ENCODE measurements at regions not wholly inside any gene's neighbourhood (a gene's known extent, or its start where the extent isn't known, plus 50 kb on each side); places are given as distances from the start of the nearest gene placed in this dataset.
A peak's percentile ranks its signal among the peaks of the same experiment; 100 is the strongest.
"Not testable (repeated sequence)": the region's sequence is repeated elsewhere in the genome, so short reads cannot be mapped to it uniquely, and the experiment has no call there.

DNA sequence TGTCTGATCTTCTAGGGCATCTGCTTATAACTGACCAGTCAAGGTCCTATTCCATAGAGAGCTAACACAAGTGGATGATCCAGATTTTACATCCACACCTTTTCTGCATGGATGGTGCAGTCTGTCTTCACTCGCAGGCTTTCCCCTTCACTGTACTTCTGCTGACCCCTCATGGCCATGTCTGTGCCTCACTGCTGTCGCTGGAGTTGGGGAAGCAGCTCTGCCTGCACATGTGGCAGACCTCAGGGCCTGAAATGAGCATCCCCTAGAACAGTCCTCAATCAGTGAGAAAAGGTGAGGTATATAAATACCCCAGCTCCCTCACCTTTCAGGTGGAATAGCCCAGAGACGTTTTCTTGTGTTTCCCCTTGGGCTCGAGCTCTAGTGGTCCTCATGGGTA, 233.8 kb downstream of the ANKRD36B start:
- Histone ChIP-seq H3K27ac (no peak overlapping the region), H3K36me3 (no peaks in the 10 kb centered on the region), H3K4me3 (no peak overlapping the region), H3K9me3 (no peaks in the 10 kb centered on the region), H3K27me3 (peaks cover 24% of the 10 kb centered on the region), H3K4me1 (no peaks in the 10 kb centered on the region)
- WGBS = 82% methylated on average over 4 of the region's 4 CpGs
- TF ChIP-seq EP300 (IDR thresholded peaks at IDR 0.05) = no peak
- no peak for TF ChIP-seq POLR2A (IDR thresholded peaks at IDR 0.05)
- no peak for TF ChIP-seq POLR2AphosphoS5 (IDR thresholded peaks at IDR 0.05)
- TF ChIP-seq, protein P1, sequence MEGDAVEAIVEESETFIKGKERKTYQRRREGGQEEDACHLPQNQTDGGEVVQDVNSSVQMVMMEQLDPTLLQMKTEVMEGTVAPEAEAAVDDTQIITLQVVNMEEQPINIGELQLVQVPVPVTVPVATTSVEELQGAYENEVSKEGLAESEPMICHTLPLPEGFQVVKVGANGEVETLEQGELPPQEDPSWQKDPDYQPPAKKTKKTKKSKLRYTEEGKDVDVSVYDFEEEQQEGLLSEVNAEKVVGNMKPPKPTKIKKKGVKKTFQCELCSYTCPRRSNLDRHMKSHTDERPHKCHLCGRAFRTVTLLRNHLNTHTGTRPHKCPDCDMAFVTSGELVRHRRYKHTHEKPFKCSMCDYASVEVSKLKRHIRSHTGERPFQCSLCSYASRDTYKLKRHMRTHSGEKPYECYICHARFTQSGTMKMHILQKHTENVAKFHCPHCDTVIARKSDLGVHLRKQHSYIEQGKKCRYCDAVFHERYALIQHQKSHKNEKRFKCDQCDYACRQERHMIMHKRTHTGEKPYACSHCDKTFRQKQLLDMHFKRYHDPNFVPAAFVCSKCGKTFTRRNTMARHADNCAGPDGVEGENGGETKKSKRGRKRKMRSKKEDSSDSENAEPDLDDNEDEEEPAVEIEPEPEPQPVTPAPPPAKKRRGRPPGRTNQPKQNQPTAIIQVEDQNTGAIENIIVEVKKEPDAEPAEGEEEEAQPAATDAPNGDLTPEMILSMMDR (IDR thresholded peaks at IDR 0.05) = no peak
- DNase-seq (ENCODE audit: low spot score in 2 of 2) = peak in 1 of 2 donors; percentile 2

DNA sequence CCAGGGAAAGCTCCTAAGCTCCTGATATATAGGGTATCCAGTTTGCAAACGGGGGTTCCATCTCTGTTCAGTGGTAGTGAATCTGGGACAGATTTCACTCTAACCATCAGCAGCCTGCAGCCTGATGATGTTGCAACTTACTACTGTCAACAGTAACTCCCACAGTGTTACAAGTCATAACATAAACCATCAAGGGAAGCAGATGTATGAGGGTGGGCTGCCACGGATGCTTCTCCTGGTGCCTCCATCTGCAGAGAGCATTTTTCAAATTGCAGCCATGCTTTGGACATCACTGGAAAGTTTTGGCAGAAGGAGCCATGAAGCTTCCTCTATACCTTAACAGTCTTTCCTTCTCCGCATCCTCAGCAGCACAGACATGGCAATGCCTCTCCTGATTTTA, 234.5 kb downstream of the ANKRD36B start:
- WGBS = 50% methylated on average over 3 of the region's 3 CpGs
- no peaks in the 10 kb centered on the region for H3K4me1 ChIP-seq
- H3K27me3 ChIP-seq = peaks cover 24% of the 10 kb centered on the region
- H3K9me3 ChIP-seq = no peaks in the 10 kb centered on the region
- H3K4me3 ChIP-seq = no peak overlapping the region
- no peak for TF ChIP-seq POLR2A (IDR thresholded peaks at IDR 0.05)
- TF ChIP-seq, protein P1 (IDR thresholded peaks at IDR 0.05) = no peak
- TF ChIP-seq EP300 (IDR thresholded peaks at IDR 0.05) = no peak
- no peak for TF ChIP-seq POLR2AphosphoS5 (IDR thresholded peaks at IDR 0.05)
- H3K27ac ChIP-seq = no peak overlapping the region
- DNase-seq (ENCODE audit: low spot score in 2 of 2) = peak in 1 of 2 donors; percentile 5
- H3K36me3 ChIP-seq = no peaks in the 10 kb centered on the region

DNA sequence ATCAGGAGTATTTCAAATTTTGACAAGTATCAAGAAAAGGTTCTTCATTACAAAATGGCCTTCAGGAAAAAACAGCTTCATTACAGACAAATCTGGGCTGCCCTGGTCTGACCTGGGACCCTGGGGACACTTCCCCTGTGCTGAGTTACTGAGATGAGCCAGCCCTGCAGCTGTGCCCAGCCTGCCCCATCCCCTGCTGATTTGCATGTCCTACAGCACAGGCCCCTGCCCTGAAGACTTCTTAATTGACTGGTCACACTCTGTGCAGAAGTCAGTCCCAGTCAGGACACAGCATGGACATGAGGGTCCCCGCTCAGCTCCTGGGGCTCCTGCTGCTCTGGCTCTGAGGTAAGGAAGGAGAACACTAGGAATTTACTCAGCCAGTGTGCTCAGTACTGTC, 235.1 kb downstream of the ANKRD36B start:
- peaks cover 24% of the 10 kb centered on the region for H3K27me3 ChIP-seq
- no peaks in the 10 kb centered on the region for H3K9me3 ChIP-seq
- 88% methylated on average over 1 of the region's 1 CpG for WGBS
- H3K36me3 ChIP-seq = no peaks in the 10 kb centered on the region
- peak in 1 of 2 donors; percentile 18 for DNase-seq (ENCODE audit: low spot score in 2 of 2)
- TF ChIP-seq POLR2AphosphoS5 (IDR thresholded peaks at IDR 0.05) (no peak), POLR2A (IDR thresholded peaks at IDR 0.05) (no peak), EP300 (IDR thresholded peaks at IDR 0.05) (no peak)
- TF ChIP-seq, protein P1 (IDR thresholded peaks at IDR 0.05) = no peak
- H3K4me3 ChIP-seq = no peak overlapping the region
- no peaks in the 10 kb centered on the region for H3K4me1 ChIP-seq
- H3K27ac ChIP-seq = no peak overlapping the region

DNA sequence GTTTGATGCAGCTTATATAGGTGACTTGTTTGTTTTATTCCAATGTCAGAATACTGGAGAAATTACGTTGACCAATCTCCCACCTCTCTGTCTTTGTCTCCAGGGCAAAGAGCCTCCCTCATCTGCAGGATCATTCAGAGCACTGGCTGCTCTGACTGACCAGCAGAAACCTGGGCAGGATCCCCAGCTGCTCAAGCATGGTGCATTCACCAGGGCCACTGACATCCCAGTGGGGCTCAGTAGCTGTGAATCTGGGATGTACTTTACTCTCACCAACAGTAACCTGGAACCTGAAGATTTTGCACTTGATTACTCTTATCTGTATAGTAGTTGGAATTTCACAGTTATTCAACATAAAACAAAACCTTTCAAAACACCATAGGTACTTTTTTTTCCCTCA, 235.9 kb downstream of the ANKRD36 start:
- no peak for DNase-seq (ENCODE audit: low spot score in 2 of 2)
- 71% methylated on average over 1 of the region's 1 CpG for WGBS
- TF ChIP-seq EP300 (IDR thresholded peaks at IDR 0.05) (no peak), POLR2AphosphoS5 (IDR thresholded peaks at IDR 0.05) (no peak), POLR2A (IDR thresholded peaks at IDR 0.05) (no peak)
- TF ChIP-seq, protein P1 (IDR thresholded peaks at IDR 0.05) = no peak
- Histone ChIP-seq H3K27me3 (peaks cover 5% of the 10 kb centered on the region), H3K27ac (no peak overlapping the region), H3K36me3 (no peaks in the 10 kb centered on the region), H3K9me3 (no peaks in the 10 kb centered on the region), H3K4me3 (no peak overlapping the region), H3K4me1 (no peaks in the 10 kb centered on the region)

DNA sequence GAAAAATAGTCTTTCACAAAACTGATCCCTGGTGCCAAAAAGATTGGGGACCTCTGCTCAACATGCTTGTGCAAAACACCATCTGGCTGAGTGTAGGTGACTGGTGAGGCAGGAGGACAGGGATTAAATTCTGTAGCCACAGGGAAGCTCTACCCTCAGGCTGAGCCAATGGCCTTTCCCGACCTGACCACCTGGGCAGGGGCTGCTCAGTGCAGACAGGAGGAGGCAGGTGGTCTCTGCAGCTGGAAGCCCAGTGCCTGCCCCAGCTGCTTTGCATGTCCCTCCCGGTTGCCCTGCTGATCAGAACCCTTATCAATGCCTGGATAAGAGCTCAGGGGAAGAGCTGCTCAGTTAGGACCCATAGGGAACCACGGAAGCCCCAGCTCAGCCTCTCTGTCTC, 235.3 kb downstream of the ANKRD36 start:
- Histone ChIP-seq H3K4me1 (no peaks in the 10 kb centered on the region), H3K27ac (no peak overlapping the region), H3K4me3 (no peak overlapping the region), H3K9me3 (no peaks in the 10 kb centered on the region), H3K27me3 (peaks cover under 1% of the 10 kb centered on the region), H3K36me3 (no peaks in the 10 kb centered on the region)
- no peak for DNase-seq (ENCODE audit: low spot score in 2 of 2)
- WGBS = 60% methylated on average over 1 of the region's 3 CpGs
- TF ChIP-seq, protein P1 (IDR thresholded peaks at IDR 0.05) = no peak
- TF ChIP-seq POLR2A (IDR thresholded peaks at IDR 0.05) (no peak), EP300 (IDR thresholded peaks at IDR 0.05) (no peak), POLR2AphosphoS5 (IDR thresholded peaks at IDR 0.05) (no peak)

DNA sequence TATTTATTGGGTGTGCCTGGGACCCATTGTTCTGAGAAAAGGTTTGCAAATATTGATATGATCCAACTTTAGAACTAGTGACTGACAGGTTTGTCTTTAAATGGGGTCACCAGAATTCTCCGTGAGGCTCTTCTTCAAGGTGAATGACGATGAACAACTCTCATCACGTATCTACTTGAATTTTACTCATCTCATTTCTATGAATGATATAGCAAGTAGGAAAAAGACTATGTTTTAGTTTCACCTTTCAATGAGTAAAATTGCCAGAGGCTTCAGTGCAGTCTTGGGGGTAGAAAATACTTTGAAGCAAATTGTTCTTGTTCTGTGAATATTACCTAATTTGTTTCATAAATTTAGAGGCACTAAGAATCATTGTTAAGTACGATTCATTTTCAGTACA, 232.0 kb downstream of the ANKRD36 start:
- H3K36me3 ChIP-seq; H3K4me1 ChIP-seq; DNase-seq (ENCODE audit: low spot score in 2 of 2); H3K4me3 ChIP-seq; H3K27me3 ChIP-seq; H3K9me3 ChIP-seq; H3K27ac ChIP-seq: not testable (repeated sequence)
- WGBS = no CpG with 5 or more reads among the region's 4 CpGs

DNA sequence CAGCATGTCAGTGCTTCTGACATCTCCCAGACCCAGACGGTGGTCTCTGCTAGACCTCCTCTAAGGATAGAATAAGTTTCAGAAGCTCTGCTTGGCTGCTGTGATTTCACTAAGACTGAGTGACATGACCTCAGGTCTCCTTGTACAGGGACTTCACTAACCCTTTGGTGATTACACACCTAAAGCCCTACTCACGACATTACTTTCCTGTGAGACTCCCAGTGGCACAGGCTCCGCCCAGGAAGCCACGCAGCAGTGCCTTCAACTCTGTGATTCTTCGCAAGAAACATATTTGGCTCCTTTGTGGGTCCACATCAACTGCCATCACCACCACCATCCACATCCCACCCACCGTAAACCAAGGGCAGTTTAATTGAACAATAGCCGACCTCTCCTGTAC, 220.7 kb downstream of the ANKRD36 start:
- H3K4me1 ChIP-seq; H3K27me3 ChIP-seq; H3K9me3 ChIP-seq; H3K27ac ChIP-seq; H3K4me3 ChIP-seq; DNase-seq (ENCODE audit: low spot score in 2 of 2); H3K36me3 ChIP-seq: not testable (repeated sequence)
- WGBS = no CpG with 5 or more reads among the region's 7 CpGs

DNA sequence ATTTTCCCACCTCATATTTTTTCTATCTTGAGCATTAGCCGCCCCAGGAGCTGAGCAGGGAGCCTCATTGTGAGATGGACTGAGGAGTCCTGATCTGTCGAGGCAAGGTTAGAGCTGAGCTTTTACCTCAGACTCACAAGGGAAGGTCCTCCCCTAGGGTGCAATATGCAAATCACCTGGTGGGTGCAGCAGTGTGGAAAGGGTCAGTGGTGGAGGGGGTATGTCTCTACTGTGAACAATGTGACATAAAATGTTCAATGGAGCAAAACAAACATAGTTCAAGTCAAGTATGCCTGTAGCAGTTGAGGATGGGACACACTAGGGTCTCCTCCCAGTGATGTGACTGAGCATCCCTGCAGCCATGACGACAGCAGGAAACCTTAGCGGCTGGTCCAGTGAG, 219.2 kb downstream of the ANKRD36 start:
- DNase-seq (ENCODE audit: low spot score in 2 of 2); H3K27ac ChIP-seq; H3K36me3 ChIP-seq; H3K4me3 ChIP-seq; H3K27me3 ChIP-seq; H3K4me1 ChIP-seq; H3K9me3 ChIP-seq: not testable (repeated sequence)
- no CpG with 5 or more reads among the region's 4 CpGs for WGBS

Measured in suprapubic skin (tissue), 4 donors.